GM12891 (cell line): ENCODE measurements at regions not wholly inside any gene's neighbourhood (a gene's known extent, or its start where the extent isn't known, plus 50 kb on each side); places are given as distances from the start of the nearest gene placed in this dataset.

Source experiments
- POLR2A ChIP-seq: IDR thresholded peaks from 2 replicates; pipeline ENCODE4 v1.6.1; 2011; ENCODE audit warnings: low read depth, low read length, control low read depth
- POLR2AphosphoS5 ChIP-seq: IDR thresholded peaks from 2 replicates; pipeline ENCODE4 v1.6.1; 2011; ENCODE audit warnings: low read depth, low read length, control low read depth
- SPI1 ChIP-seq: IDR thresholded peaks from 2 replicates; pipeline ENCODE4 v1.6.1; 2011; ENCODE audit warnings: low read depth, low read length, control low read depth
- TAF1 ChIP-seq: IDR thresholded peaks from 2 replicates; pipeline ENCODE4 v1.6.1; 2011; ENCODE audit warnings: low read depth, low read length, control low read depth

DNA sequence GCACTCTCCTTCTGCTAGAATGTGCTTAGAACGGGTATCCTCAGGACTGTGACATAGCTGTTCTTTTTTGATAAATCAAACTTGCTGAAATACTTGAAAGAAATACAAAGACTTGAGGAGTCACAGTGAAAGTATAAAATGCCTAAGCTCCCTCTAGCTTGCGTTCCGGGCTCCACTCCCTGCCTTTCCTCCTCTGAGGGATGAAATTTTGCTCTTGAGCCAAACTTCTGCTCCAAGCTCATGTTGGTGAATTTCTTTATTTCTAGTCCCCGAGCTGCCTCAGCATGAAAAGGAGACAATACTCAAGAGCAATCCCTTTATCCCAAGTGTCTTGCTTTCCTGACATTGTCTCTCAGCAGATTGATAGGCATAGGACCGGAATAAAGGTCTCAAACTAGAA lies 499.6 kb upstream of the ADARB2 start:
- no peak for TF ChIP-seq POLR2AphosphoS5
- TF ChIP-seq POLR2A: no peak
- TF ChIP-seq SPI1: no peak
- no peak for TF ChIP-seq TAF1
